ENCODE measurements at regions not wholly inside any gene's neighbourhood (a gene's known extent, or its start where the extent isn't known, plus 50 kb on each side); places are given as distances from the start of the nearest gene placed in this dataset.

DNA sequence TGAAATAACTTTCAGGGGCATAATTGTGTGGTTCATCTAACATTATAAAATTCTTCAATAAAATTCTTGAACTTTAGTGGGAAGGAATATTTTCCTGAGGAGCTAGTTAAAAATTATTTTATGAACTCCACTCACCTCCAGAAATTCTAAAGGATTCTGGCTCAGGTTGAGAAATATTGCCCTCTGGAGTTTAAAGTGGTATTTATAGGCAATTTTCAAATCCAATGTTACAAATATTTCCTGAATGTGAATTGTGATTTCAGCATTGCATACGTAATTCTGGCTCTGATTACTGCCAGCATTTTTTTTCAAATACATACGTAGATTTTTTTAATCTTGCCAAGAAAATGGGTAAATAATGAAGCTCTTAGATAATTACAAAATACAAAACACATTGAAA, 598.2 kb upstream of the ANO3 start:
- TF ChIP-seq, protein P1, sequence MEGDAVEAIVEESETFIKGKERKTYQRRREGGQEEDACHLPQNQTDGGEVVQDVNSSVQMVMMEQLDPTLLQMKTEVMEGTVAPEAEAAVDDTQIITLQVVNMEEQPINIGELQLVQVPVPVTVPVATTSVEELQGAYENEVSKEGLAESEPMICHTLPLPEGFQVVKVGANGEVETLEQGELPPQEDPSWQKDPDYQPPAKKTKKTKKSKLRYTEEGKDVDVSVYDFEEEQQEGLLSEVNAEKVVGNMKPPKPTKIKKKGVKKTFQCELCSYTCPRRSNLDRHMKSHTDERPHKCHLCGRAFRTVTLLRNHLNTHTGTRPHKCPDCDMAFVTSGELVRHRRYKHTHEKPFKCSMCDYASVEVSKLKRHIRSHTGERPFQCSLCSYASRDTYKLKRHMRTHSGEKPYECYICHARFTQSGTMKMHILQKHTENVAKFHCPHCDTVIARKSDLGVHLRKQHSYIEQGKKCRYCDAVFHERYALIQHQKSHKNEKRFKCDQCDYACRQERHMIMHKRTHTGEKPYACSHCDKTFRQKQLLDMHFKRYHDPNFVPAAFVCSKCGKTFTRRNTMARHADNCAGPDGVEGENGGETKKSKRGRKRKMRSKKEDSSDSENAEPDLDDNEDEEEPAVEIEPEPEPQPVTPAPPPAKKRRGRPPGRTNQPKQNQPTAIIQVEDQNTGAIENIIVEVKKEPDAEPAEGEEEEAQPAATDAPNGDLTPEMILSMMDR (IDR thresholded peaks at IDR 0.05; ENCODE audit: insufficient read depth, low read depth, low read length, missing control alignments): peak; percentile 20
- H3K4me3 ChIP-seq (ENCODE audit: low read length): no peak overlapping the region
- peak; percentile 2 for DNase-seq (ENCODE audit: low read depth)

GRCh38 chr11:25734591-25735211, 597.2 kb upstream of the ANO3 start:
- peak; percentile 58 for DNase-seq (ENCODE audit: low read depth)
- no peak overlapping the region for H3K4me3 ChIP-seq (ENCODE audit: low read length)
- TF ChIP-seq, protein P1 (IDR thresholded peaks at IDR 0.05; ENCODE audit: insufficient read depth, low read depth, low read length, missing control alignments): peak; percentile 51

DNA sequence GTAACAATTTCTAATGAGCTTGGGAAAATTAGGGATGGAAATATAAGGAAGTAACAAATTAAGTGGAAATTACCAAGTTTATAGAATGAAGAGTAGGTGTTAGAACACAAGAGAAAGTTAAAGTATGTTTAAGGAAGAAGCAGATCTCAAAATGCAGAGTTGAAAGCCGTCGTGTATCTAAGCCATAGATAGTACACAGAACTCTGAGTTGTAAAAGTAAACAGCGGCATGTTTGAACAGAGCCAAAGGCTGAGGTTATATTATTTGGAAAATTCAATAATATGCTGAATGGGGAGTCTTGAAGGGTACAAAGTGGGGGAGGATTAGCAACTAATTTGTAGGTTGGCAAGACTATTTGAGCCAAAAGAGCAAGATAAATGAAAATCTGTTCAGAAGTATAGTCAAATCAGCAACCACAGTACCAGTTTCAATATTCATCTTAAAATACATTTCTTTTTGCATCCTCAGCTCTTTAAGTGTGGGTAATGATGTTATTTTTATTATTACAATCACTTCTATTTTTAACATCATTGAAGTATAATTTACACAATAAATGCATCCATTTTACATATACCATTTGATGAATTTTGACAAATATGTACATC, 594.8 kb upstream of the ANO3 start:
- no peak for DNase-seq (ENCODE audit: low read depth)
- TF ChIP-seq, protein P1 (IDR thresholded peaks at IDR 0.05; ENCODE audit: insufficient read depth, low read depth, low read length, missing control alignments): no peak
- no peak overlapping the region for H3K4me3 ChIP-seq (ENCODE audit: low read length)

GRCh38 chr11:25741886-25742285, 590.0 kb upstream of the ANO3 start:
- H3K4me3 ChIP-seq (ENCODE audit: low read length): no peak overlapping the region
- no peak for DNase-seq (ENCODE audit: low read depth)
- TF ChIP-seq, protein P1 (IDR thresholded peaks at IDR 0.05; ENCODE audit: insufficient read depth, low read depth, low read length, missing control alignments): no peak

DNA sequence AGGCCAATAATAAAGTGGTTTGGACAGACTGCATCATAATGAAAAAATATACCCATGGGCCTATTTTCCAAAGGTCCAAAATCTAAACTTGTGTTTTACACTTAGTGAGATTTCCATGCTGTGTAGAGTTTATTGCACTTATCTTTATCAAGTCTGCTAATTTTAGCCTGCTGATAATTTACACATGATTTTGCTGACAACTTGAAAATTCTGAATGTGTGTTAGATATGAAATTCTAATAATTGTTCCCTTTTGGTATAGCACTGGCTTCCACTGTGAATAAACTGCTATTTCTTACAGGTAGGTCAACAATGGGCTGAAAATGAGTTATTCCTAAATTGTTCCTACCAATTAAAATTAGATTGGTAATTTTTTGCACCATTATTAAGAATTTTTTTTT, 589.1 kb upstream of the ANO3 start:
- TF ChIP-seq, protein P1 (IDR thresholded peaks at IDR 0.05; ENCODE audit: insufficient read depth, low read depth, low read length, missing control alignments): no peak
- H3K4me3 ChIP-seq (ENCODE audit: low read length): no peak overlapping the region
- DNase-seq (ENCODE audit: low read depth): no peak

- no peak for DNase-seq (ENCODE audit: low read depth)
- H3K4me3 ChIP-seq (ENCODE audit: low read length): no peak overlapping the region
- TF ChIP-seq, protein P1 (IDR thresholded peaks at IDR 0.05; ENCODE audit: insufficient read depth, low read depth, low read length, missing control alignments): no peak
Measured at GRCh38 chr11:25755381-25755780, 576.5 kb upstream of the ANO3 start.

Data from epithelial cell of esophagus (primary cell).